ENCODE measurements at regions not wholly inside any gene's neighbourhood (a gene's known extent, or its start where the extent isn't known, plus 50 kb on each side); places are given as distances from the start of the nearest gene placed in this dataset.

GRCh38 chr14:47843236-47843635 is 167.8 kb upstream of the MDGA2 start:
- Histone ChIP-seq H3K36me3 (ENCODE audit: control insufficient read depth, insufficient read depth, low read length) (no peaks in the 10 kb centered on the region), H3K27ac (ENCODE audit: low read depth, low read length) (no peak overlapping the region), H3K27me3 (ENCODE audit: control insufficient read depth, insufficient read depth, low read length) (no peaks in the 10 kb centered on the region), H3K9me3 (ENCODE audit: control insufficient read depth, insufficient read depth, low read length) (peaks cover 2% of the 10 kb centered on the region), H3K4me1 (ENCODE audit: control insufficient read depth, insufficient read depth, low read length) (no peaks in the 10 kb centered on the region), H3K4me3 (ENCODE audit: low read depth, low read length) (no peak overlapping the region)
- 75% methylated on average over 2 of the region's 2 CpGs for WGBS (ENCODE audit: insufficient coverage)
- no peak for DNase-seq (ENCODE audit: low read depth in 4 of 6, low spot score in 6 of 6)

GRCh38 chr14:47833011-47833410 is 157.6 kb upstream of the MDGA2 start:
- DNase-seq (ENCODE audit: low read depth in 4 of 6, low spot score in 6 of 6) = peak in 2 of 6 donors; percentile 1 to 36
- H3K4me3 ChIP-seq (ENCODE audit: low read depth, low read length) = no peak overlapping the region
- peaks cover 3% of the 10 kb centered on the region for H3K9me3 ChIP-seq (ENCODE audit: control insufficient read depth, insufficient read depth, low read length)
- H3K36me3 ChIP-seq (ENCODE audit: control insufficient read depth, insufficient read depth, low read length) = no peaks in the 10 kb centered on the region
- no peaks in the 10 kb centered on the region for H3K27me3 ChIP-seq (ENCODE audit: control insufficient read depth, insufficient read depth, low read length)
- no peak overlapping the region for H3K27ac ChIP-seq (ENCODE audit: low read depth, low read length)
- no peaks in the 10 kb centered on the region for H3K4me1 ChIP-seq (ENCODE audit: control insufficient read depth, insufficient read depth, low read length)

GRCh38 chr14:47826809-47827208 is 151.4 kb upstream of the MDGA2 start:
- H3K27me3 ChIP-seq (ENCODE audit: control insufficient read depth, insufficient read depth, low read length) = no peaks in the 10 kb centered on the region
- no peak overlapping the region for H3K4me3 ChIP-seq (ENCODE audit: low read depth, low read length)
- no peaks in the 10 kb centered on the region for H3K9me3 ChIP-seq (ENCODE audit: control insufficient read depth, insufficient read depth, low read length)
- no CpG with 5 or more reads among the region's 2 CpGs for WGBS (ENCODE audit: insufficient coverage)
- H3K4me1 ChIP-seq (ENCODE audit: control insufficient read depth, insufficient read depth, low read length) = no peaks in the 10 kb centered on the region
- no peak overlapping the region for H3K27ac ChIP-seq (ENCODE audit: low read depth, low read length)
- H3K36me3 ChIP-seq (ENCODE audit: control insufficient read depth, insufficient read depth, low read length) = no peaks in the 10 kb centered on the region
- no peak for DNase-seq (ENCODE audit: low read depth in 4 of 6, low spot score in 6 of 6)

GRCh38 chr14:47822326-47822725 is 146.9 kb upstream of the MDGA2 start:
- DNase-seq (ENCODE audit: low read depth in 4 of 6, low spot score in 6 of 6) = no peak
- Histone ChIP-seq H3K27ac (ENCODE audit: low read depth, low read length) (no peak overlapping the region), H3K36me3 (ENCODE audit: control insufficient read depth, insufficient read depth, low read length) (no peaks in the 10 kb centered on the region), H3K9me3 (ENCODE audit: control insufficient read depth, insufficient read depth, low read length) (peaks cover 1% of the 10 kb centered on the region), H3K4me3 (ENCODE audit: low read depth, low read length) (no peak overlapping the region), H3K27me3 (ENCODE audit: control insufficient read depth, insufficient read depth, low read length) (no peaks in the 10 kb centered on the region), H3K4me1 (ENCODE audit: control insufficient read depth, insufficient read depth, low read length) (no peaks in the 10 kb centered on the region)
- 75% methylated on average over 1 of the region's 1 CpG for WGBS (ENCODE audit: insufficient coverage)

- 90% methylated on average over 1 of the region's 1 CpG for WGBS (ENCODE audit: insufficient coverage)
- Histone ChIP-seq H3K36me3 (ENCODE audit: control insufficient read depth, insufficient read depth, low read length) (no peaks in the 10 kb centered on the region), H3K4me3 (ENCODE audit: low read depth, low read length) (no peak overlapping the region), H3K27me3 (ENCODE audit: control insufficient read depth, insufficient read depth, low read length) (no peaks in the 10 kb centered on the region), H3K9me3 (ENCODE audit: control insufficient read depth, insufficient read depth, low read length) (peaks cover 5% of the 10 kb centered on the region), H3K27ac (ENCODE audit: low read depth, low read length) (no peak overlapping the region), H3K4me1 (ENCODE audit: control insufficient read depth, insufficient read depth, low read length) (no peaks in the 10 kb centered on the region)
- DNase-seq (ENCODE audit: low read depth in 4 of 6, low spot score in 6 of 6) = no peak
Measured at GRCh38 chr14:47821135-47821534, 145.7 kb upstream of the MDGA2 start.

GRCh38 chr14:47790477-47790876 is 115.1 kb upstream of the MDGA2 start:
- no peaks in the 10 kb centered on the region for H3K27me3 ChIP-seq (ENCODE audit: control insufficient read depth, insufficient read depth, low read length)
- 83% methylated on average over 2 of the region's 6 CpGs for WGBS (ENCODE audit: insufficient coverage)
- no peaks in the 10 kb centered on the region for H3K4me1 ChIP-seq (ENCODE audit: control insufficient read depth, insufficient read depth, low read length)
- H3K36me3 ChIP-seq (ENCODE audit: control insufficient read depth, insufficient read depth, low read length) = no peaks in the 10 kb centered on the region
- no peak overlapping the region for H3K4me3 ChIP-seq (ENCODE audit: low read depth, low read length)
- no peak overlapping the region for H3K27ac ChIP-seq (ENCODE audit: low read depth, low read length)
- H3K9me3 ChIP-seq (ENCODE audit: control insufficient read depth, insufficient read depth, low read length) = peaks cover 2% of the 10 kb centered on the region
- DNase-seq (ENCODE audit: low read depth in 4 of 6, low spot score in 6 of 6) = no peak

GRCh38 chr14:47785058-47785457 is 109.7 kb upstream of the MDGA2 start:
- no peak overlapping the region for H3K27ac ChIP-seq (ENCODE audit: low read depth, low read length)
- H3K9me3 ChIP-seq (ENCODE audit: control insufficient read depth, insufficient read depth, low read length) = no peaks in the 10 kb centered on the region
- no peak for DNase-seq (ENCODE audit: low read depth in 4 of 6, low spot score in 6 of 6)
- H3K4me1 ChIP-seq (ENCODE audit: control insufficient read depth, insufficient read depth, low read length) = no peaks in the 10 kb centered on the region
- H3K27me3 ChIP-seq (ENCODE audit: control insufficient read depth, insufficient read depth, low read length) = no peaks in the 10 kb centered on the region
- H3K36me3 ChIP-seq (ENCODE audit: control insufficient read depth, insufficient read depth, low read length) = no peaks in the 10 kb centered on the region
- H3K4me3 ChIP-seq (ENCODE audit: low read depth, low read length) = no peak overlapping the region
- no CpG with 5 or more reads among the region's 2 CpGs for WGBS (ENCODE audit: insufficient coverage)

- DNase-seq (ENCODE audit: low read depth in 4 of 6, low spot score in 6 of 6) = peak in 4 of 6 donors; percentile 2 to 78 (median 12)
- no peaks in the 10 kb centered on the region for H3K36me3 ChIP-seq (ENCODE audit: control insufficient read depth, insufficient read depth, low read length)
- no peak overlapping the region for H3K4me3 ChIP-seq (ENCODE audit: low read depth, low read length)
- H3K27me3 ChIP-seq (ENCODE audit: control insufficient read depth, insufficient read depth, low read length) = no peaks in the 10 kb centered on the region
- H3K4me1 ChIP-seq (ENCODE audit: control insufficient read depth, insufficient read depth, low read length) = no peaks in the 10 kb centered on the region
- H3K9me3 ChIP-seq (ENCODE audit: control insufficient read depth, insufficient read depth, low read length) = no peaks in the 10 kb centered on the region
- no CpG with 5 or more reads among the region's 4 CpGs for WGBS (ENCODE audit: insufficient coverage)
- no peak overlapping the region for H3K27ac ChIP-seq (ENCODE audit: low read depth, low read length)
Measured at GRCh38 chr14:47778631-47779030, 103.2 kb upstream of the MDGA2 start.

GRCh38 chr14:47772652-47773051 is 97.2 kb upstream of the MDGA2 start:
- Histone ChIP-seq H3K9me3 (ENCODE audit: control insufficient read depth, insufficient read depth, low read length) (no peaks in the 10 kb centered on the region), H3K36me3 (ENCODE audit: control insufficient read depth, insufficient read depth, low read length) (no peaks in the 10 kb centered on the region), H3K4me1 (ENCODE audit: control insufficient read depth, insufficient read depth, low read length) (no peaks in the 10 kb centered on the region), H3K27ac (ENCODE audit: low read depth, low read length) (no peak overlapping the region), H3K4me3 (ENCODE audit: low read depth, low read length) (no peak overlapping the region), H3K27me3 (ENCODE audit: control insufficient read depth, insufficient read depth, low read length) (no peaks in the 10 kb centered on the region)
- WGBS (ENCODE audit: insufficient coverage) = no CpG with 5 or more reads among the region's 1 CpG
- DNase-seq (ENCODE audit: low read depth in 4 of 6, low spot score in 6 of 6) = no peak

GRCh38 chr14:47763188-47763854 is 87.9 kb upstream of the MDGA2 start:
- Histone ChIP-seq H3K27me3 (ENCODE audit: control insufficient read depth, insufficient read depth, low read length) (no peaks in the 10 kb centered on the region), H3K9me3 (ENCODE audit: control insufficient read depth, insufficient read depth, low read length) (no peaks in the 10 kb centered on the region), H3K4me3 (ENCODE audit: low read depth, low read length) (no peak overlapping the region), H3K4me1 (ENCODE audit: control insufficient read depth, insufficient read depth, low read length) (no peaks in the 10 kb centered on the region), H3K27ac (ENCODE audit: low read depth, low read length) (no peak overlapping the region), H3K36me3 (ENCODE audit: control insufficient read depth, insufficient read depth, low read length) (no peaks in the 10 kb centered on the region)
- DNase-seq (ENCODE audit: low read depth in 4 of 6, low spot score in 6 of 6) = no peak
- WGBS (ENCODE audit: insufficient coverage) = no CpG with 5 or more reads among the region's 2 CpGs
